Neural cell (in vitro differentiated cells): ENCODE measurements at regions not wholly inside any gene's neighbourhood (a gene's known extent, or its start where the extent isn't known, plus 50 kb on each side); places are given as distances from the start of the nearest gene placed in this dataset.

Experiments used
- H2AFZ ChIP-seq: fragments of 200-600, 300-800 bp; sonication (generic), shearing (Covaris generic); 2 replicates; pipeline ENCODE4 v1.6.0; 2014; ENCODE audit warnings: low read depth, mild to moderate bottlenecking, antibody characterized with exemption, low read length, moderate library complexity
- H3F3A ChIP-seq: fragments of 200-600 bp; shearing (Covaris generic); 2 replicates; pipeline ENCODE4 v1.6.1; 2016; ENCODE audit warnings: mild to moderate bottlenecking, moderate library complexity, mixed read lengths, antibody characterized with exemption, low read length; ENCODE audit not compliant: insufficient read depth, poor library complexity, severe bottlenecking
- H3K27ac ChIP-seq: fragments of 200-600, 300-800 bp; sonication (generic), shearing (Covaris generic); 2 replicates; pipeline ENCODE4 v1.5.1; 2014; ENCODE audit warnings: mild to moderate bottlenecking, low read length, moderate library complexity
- H3K27me3 ChIP-seq: fragments of 300-800, 200-600 bp; sonication (generic), shearing (Covaris generic); 2 replicates; pipeline ENCODE4 v1.6.0; 2014; ENCODE audit warnings: mild to moderate bottlenecking, low read depth, low read length, moderate library complexity; ENCODE audit not compliant: insufficient read depth
- H3K36me3 ChIP-seq: fragments of 300-800, 200-600 bp; sonication (generic), shearing (Covaris generic); 2 replicates; pipeline ENCODE4 v1.5.1; 2014; ENCODE audit warnings: mild to moderate bottlenecking, antibody characterized with exemption, low read length, moderate library complexity; ENCODE audit not compliant: insufficient read depth
- H3K4me2 ChIP-seq: fragments of 300-800, 200-600 bp; sonication (generic), shearing (Covaris generic); 2 replicates; pipeline ENCODE4 v1.6.0; 2014; ENCODE audit warnings: mild to moderate bottlenecking, low read length
- H3K4me3 ChIP-seq: fragments of 300-800, 200-600 bp; sonication (generic), shearing (Covaris generic); 2 replicates; pipeline ENCODE4 v1.5.1; 2014; ENCODE audit warnings: mild to moderate bottlenecking, low read length, moderate library complexity
- H3K79me2 ChIP-seq: fragments of 200-600 bp; shearing (Covaris generic); replicated peaks from 2 replicates; pipeline ENCODE4 v1.6.0; 2014; ENCODE audit warnings: mild to moderate bottlenecking, low read length, moderate library complexity; ENCODE audit not compliant: insufficient read depth
- H3K9ac ChIP-seq: fragments of 300-800, 200-600 bp; sonication (generic), shearing (Covaris generic); 2 replicates; pipeline ENCODE4 v1.6.1; 2016; ENCODE audit warnings: mild to moderate bottlenecking, low read length, mixed read lengths
- H3K9me2 ChIP-seq: fragments of 200-600 bp; shearing (Covaris generic); 2 replicates; pipeline ENCODE4 v1.6.1; 2016; ENCODE audit warnings: mild to moderate bottlenecking, low read length, mixed read lengths; ENCODE audit not compliant: insufficient read depth
- H3K9me3 ChIP-seq: fragments of 200-600, 300-800 bp; sonication (generic), shearing (Covaris generic); 2 replicates; pipeline ENCODE4 v1.6.1; 2016; ENCODE audit warnings: mild to moderate bottlenecking, mixed run types, low read length, moderate library complexity, mixed read lengths
- H4K20me1 ChIP-seq: fragments of 200-600 bp; shearing (Covaris generic); 2 replicates; pipeline ENCODE4 v1.6.1; 2016; ENCODE audit warnings: mild to moderate bottlenecking, mixed run types; ENCODE audit not compliant: insufficient read depth
- CTCF ChIP-seq: fragments of 450-650 bp; IDR thresholded peaks from 2 replicates; pipeline ENCODE4 v1.5.1; 2014; ENCODE audit warnings: antibody characterized with exemption, mild to moderate bottlenecking, moderate library complexity; ENCODE audit not compliant: poor library complexity, severe bottlenecking
- POLR2AphosphoS5 ChIP-seq: IDR thresholded peaks from 2 replicates; pipeline ENCODE4 v1.6.1; 2012
- RAD21 ChIP-seq: fragments of 450-650 bp; conservative IDR thresholded peaks from 2 replicates; pipeline ENCODE4 v1.6.1; 2014; ENCODE audit warnings: antibody characterized with exemption, mild to moderate bottlenecking, moderate library complexity
- REST ChIP-seq: IDR thresholded peaks from 2 replicates; pipeline ENCODE4 v1.6.1; 2012; ENCODE audit warnings: borderline replicate concordance
- SMC3 ChIP-seq: fragments of 450-650 bp; conservative IDR thresholded peaks from 2 replicates; pipeline ENCODE4 v1.6.1; 2014; ENCODE audit warnings: antibody characterized with exemption, mild to moderate bottlenecking, moderate library complexity; ENCODE audit not compliant: poor library complexity
- TAF1 ChIP-seq: IDR thresholded peaks from 2 replicates; pipeline ENCODE4 v1.6.1; 2012; ENCODE audit warnings: low read depth

- no peaks in the 10 kb centered on the region for H3K79me2 ChIP-seq
- no peaks in the 10 kb centered on the region for H3F3A ChIP-seq
- no peak for TF ChIP-seq REST
- no peak for TF ChIP-seq SMC3
- H3K9me3 ChIP-seq: peaks cover 3% of the 10 kb centered on the region
- H3K9me2 ChIP-seq: no peaks in the 10 kb centered on the region
- no peaks in the 10 kb centered on the region for H3K36me3 ChIP-seq
- no peak overlapping the region for H3K4me2 ChIP-seq
- H3K4me3 ChIP-seq: no peak overlapping the region
- H4K20me1 ChIP-seq: no peaks in the 10 kb centered on the region
- H3K9ac ChIP-seq: no peak overlapping the region
- H3K27me3 ChIP-seq: no peaks in the 10 kb centered on the region
- no peak overlapping the region for H3K27ac ChIP-seq
- no peak overlapping the region for H2AFZ ChIP-seq
Measured at GRCh38 chr16:13697568-13697967, 222.4 kb upstream of the ERCC4 start.

- H2AFZ ChIP-seq: no peak overlapping the region
Measured at GRCh38 chr16:13702614-13703013, 217.3 kb upstream of the ERCC4 start.

More at GRCh38 chr16:13702614-13703013, 217.3 kb upstream of the ERCC4 start:
- Histone ChIP-seq H3K27me3 (no peaks in the 10 kb centered on the region), H3K9me3 (no peaks in the 10 kb centered on the region), H3F3A (no peaks in the 10 kb centered on the region), H3K4me2 (no peak overlapping the region), H3K4me3 (no peak overlapping the region), H3K79me2 (no peaks in the 10 kb centered on the region), H3K9ac (no peak overlapping the region), H3K27ac (no peak overlapping the region), H3K9me2 (no peaks in the 10 kb centered on the region), H3K36me3 (no peaks in the 10 kb centered on the region), H4K20me1 (no peaks in the 10 kb centered on the region)
- TF ChIP-seq CTCF (no peak), REST (no peak), TAF1 (no peak), RAD21 (no peak), SMC3 (no peak), POLR2AphosphoS5 (no peak)
